Cardiac muscle cell (in vitro differentiated cells and primary cell): ENCODE measurements at regions not wholly inside any gene's neighbourhood (a gene's known extent, or its start where the extent isn't known, plus 50 kb on each side); places are given as distances from the start of the nearest gene placed in this dataset.

Experiments used
- DNase-seq, 2 donors: peaks; one replicate each; pipeline versions ENCODE4 v3.0.0 to v3.0.0-alpha.2; 2010 to 2017; ENCODE audit warnings: low read depth in 1 of 2, low spot score in 1 of 2
- H3K27ac ChIP-seq: fragments of 200-600 bp; sonication (generic); 2 replicates; pipeline ENCODE4 v1.5.1; 2016
- H3K27me3 ChIP-seq: fragments of 200-600 bp; sonication (generic); 2 replicates; pipeline ENCODE4 v1.6.0; 2016; ENCODE audit warnings: control low read depth
- H3K36me3 ChIP-seq: fragments of 200-600 bp; sonication (generic); 2 replicates; pipeline ENCODE4 v1.5.1; 2016; ENCODE audit warnings: control low read depth
- H3K4me1 ChIP-seq: fragments of 200-600 bp; sonication (generic); 2 replicates; pipeline ENCODE4 v1.8.1; 2017; ENCODE audit warnings: low read depth, mild to moderate bottlenecking, mixed run types
- H3K4me3 ChIP-seq: fragments of 200-600 bp; sonication (generic); 2 replicates; pipeline ENCODE4 v1.5.1; 2016; ENCODE audit warnings: mild to moderate bottlenecking
- H3K9me3 ChIP-seq: fragments of 200-600 bp; sonication (generic); 2 replicates; pipeline ENCODE4 v1.5.1; 2017; ENCODE audit warnings: low read depth, mild to moderate bottlenecking, control low read depth
- CTCF ChIP-seq: IDR thresholded peaks from 2 replicates; pipeline ENCODE4 v1.5.1; 2012; ENCODE audit warnings: low read depth, mild to moderate bottlenecking, low read length

- Histone ChIP-seq H3K36me3 (no peaks in the 10 kb centered on the region), H3K4me3 (no peak overlapping the region), H3K9me3 (no peaks in the 10 kb centered on the region), H3K27ac (no peak overlapping the region), H3K27me3 (no peaks in the 10 kb centered on the region), H3K4me1 (no peaks in the 10 kb centered on the region)
- DNase-seq, result no peak
- no peak for TF ChIP-seq CTCF
Observed at GRCh38 chr9:16286160-16286559, 584.3 kb downstream of the BNC2 start.

GRCh38 chr9:16289639-16290038 is 580.8 kb downstream of the BNC2 start:
- Histone ChIP-seq H3K4me1 (no peaks in the 10 kb centered on the region), H3K36me3 (no peaks in the 10 kb centered on the region), H3K27me3 (no peaks in the 10 kb centered on the region), H3K4me3 (no peak overlapping the region), H3K9me3 (no peaks in the 10 kb centered on the region), H3K27ac (no peak overlapping the region)
- peak in 1 of 2 donors; percentile 44 for DNase-seq
- TF ChIP-seq CTCF, result no peak

- no peak for TF ChIP-seq CTCF
- Histone ChIP-seq H3K4me3 (no peak overlapping the region), H3K4me1 (no peaks in the 10 kb centered on the region), H3K27me3 (no peaks in the 10 kb centered on the region), H3K9me3 (no peaks in the 10 kb centered on the region), H3K27ac (no peak overlapping the region), H3K36me3 (no peaks in the 10 kb centered on the region)
- DNase-seq, result no peak
Observed at GRCh38 chr9:16290169-16290568, 580.3 kb downstream of the BNC2 start.

GRCh38 chr9:16291921-16292320 is 578.5 kb downstream of the BNC2 start:
- Histone ChIP-seq H3K36me3 (no peaks in the 10 kb centered on the region), H3K4me1 (no peaks in the 10 kb centered on the region), H3K27me3 (no peaks in the 10 kb centered on the region), H3K27ac (no peak overlapping the region), H3K4me3 (no peak overlapping the region), H3K9me3 (no peaks in the 10 kb centered on the region)
- TF ChIP-seq CTCF, result no peak
- DNase-seq, result no peak

GRCh38 chr9:16293610-16294009 is 576.9 kb downstream of the BNC2 start:
- Histone ChIP-seq H3K27ac (no peak overlapping the region), H3K36me3 (no peaks in the 10 kb centered on the region), H3K9me3 (no peaks in the 10 kb centered on the region), H3K4me1 (no peaks in the 10 kb centered on the region), H3K27me3 (no peaks in the 10 kb centered on the region), H3K4me3 (no peak overlapping the region)
- no peak for DNase-seq
- TF ChIP-seq CTCF, result no peak
